ENCODE measurements at regions not wholly inside any gene's neighbourhood (a gene's known extent, or its start where the extent isn't known, plus 50 kb on each side); places are given as distances from the start of the nearest gene placed in this dataset.

DNA sequence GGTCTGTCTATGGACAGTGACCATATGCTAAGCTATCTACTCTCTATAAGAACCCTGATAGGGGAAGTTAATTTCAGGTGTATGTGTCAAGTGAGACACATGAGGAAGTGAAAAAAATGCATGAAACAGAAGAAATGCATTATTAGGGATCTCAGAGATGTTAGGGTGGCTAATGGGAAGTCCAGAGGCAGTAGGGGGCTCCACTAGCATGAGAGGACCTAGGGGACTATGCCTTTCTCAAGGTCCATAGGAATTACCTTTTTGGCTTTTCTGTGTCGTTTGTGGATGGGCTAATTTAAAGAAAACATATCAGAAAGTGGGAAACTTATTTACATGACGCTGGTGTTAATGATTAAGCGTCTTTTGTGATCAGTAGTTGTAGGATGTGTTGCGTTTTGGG, 1653.2 kb downstream of the DPP10 start:
- H3K4me1 ChIP-seq (ENCODE audit: control insufficient read depth, insufficient read depth, low read length), result no peaks in the 10 kb centered on the region
- no peaks in the 10 kb centered on the region for H3K9me3 ChIP-seq (ENCODE audit: control insufficient read depth, insufficient read depth, low read depth, low read length)
- no peak overlapping the region for H3K4me3 ChIP-seq (ENCODE audit: low read depth, low read length)
- CTCF ChIA-PET, result interaction anchor here (0.8 kb wide), 1 partner anchor 169 kb away, joined by 4 read pairs; no protein-coding TSS in a partner anchor
- POLR2A ChIA-PET, result no interaction called here
- no peaks in the 10 kb centered on the region for H3K36me3 ChIP-seq (ENCODE audit: control insufficient read depth in 2 of 2, insufficient read depth in 1 of 2, low read length in 2 of 2)
- H3K27ac ChIP-seq (ENCODE audit: extremely low read depth, low read depth, low read length), result no peak overlapping the region
- no peak for TF ChIP-seq KLF16 (tag by site-specific recombination; IDR thresholded peaks at IDR 0.05)

DNA sequence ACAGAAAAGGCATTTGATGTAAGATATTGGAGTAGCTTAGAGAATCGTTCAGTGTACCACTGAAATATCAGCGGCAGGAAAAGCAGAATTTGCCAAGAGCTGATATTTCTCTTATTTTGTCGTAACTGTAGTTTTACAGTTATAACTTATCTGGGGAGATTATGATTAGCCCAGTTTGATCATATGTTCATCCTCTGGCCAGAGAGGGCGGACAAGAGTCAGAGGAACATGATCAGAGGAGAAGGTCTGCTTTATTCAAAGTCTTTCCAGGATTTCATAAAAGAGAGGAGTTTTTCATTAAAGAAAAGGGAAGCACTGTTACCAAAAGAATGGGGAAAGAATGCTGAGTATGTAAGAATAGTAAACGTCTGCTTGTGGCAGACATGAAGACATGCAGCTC, 1655.6 kb downstream of the DPP10 start:
- Histone ChIP-seq H3K27ac (ENCODE audit: extremely low read depth, low read depth, low read length) (no peak overlapping the region), H3K4me1 (ENCODE audit: control insufficient read depth, insufficient read depth, low read length) (no peaks in the 10 kb centered on the region), H3K36me3 (ENCODE audit: control insufficient read depth in 2 of 2, insufficient read depth in 1 of 2, low read length in 2 of 2) (no peaks in the 10 kb centered on the region), H3K4me3 (ENCODE audit: low read depth, low read length) (no peak overlapping the region), H3K9me3 (ENCODE audit: control insufficient read depth, insufficient read depth, low read depth, low read length) (no peaks in the 10 kb centered on the region)
- TF ChIP-seq ZNF670 (tag by site-specific recombination; IDR thresholded peaks at IDR 0.05; ENCODE audit: low read depth) (no peak), ZNF214 (tag by site-specific recombination; IDR thresholded peaks at IDR 0.05; ENCODE audit: borderline replicate concordance) (no peak), ZNF677 (tag by site-specific recombination; IDR thresholded peaks at IDR 0.05) (no peak), ZBTB21 (tag by site-specific recombination; IDR thresholded peaks at IDR 0.05) (no peak), GLI2 (tag by site-specific recombination; IDR thresholded peaks at IDR 0.05; ENCODE audit: borderline replicate concordance, low read depth) (no peak), ZNF768 (tag by site-specific recombination; IDR thresholded peaks at IDR 0.05) (no peak)
- TF ChIP-seq, protein P1, sequence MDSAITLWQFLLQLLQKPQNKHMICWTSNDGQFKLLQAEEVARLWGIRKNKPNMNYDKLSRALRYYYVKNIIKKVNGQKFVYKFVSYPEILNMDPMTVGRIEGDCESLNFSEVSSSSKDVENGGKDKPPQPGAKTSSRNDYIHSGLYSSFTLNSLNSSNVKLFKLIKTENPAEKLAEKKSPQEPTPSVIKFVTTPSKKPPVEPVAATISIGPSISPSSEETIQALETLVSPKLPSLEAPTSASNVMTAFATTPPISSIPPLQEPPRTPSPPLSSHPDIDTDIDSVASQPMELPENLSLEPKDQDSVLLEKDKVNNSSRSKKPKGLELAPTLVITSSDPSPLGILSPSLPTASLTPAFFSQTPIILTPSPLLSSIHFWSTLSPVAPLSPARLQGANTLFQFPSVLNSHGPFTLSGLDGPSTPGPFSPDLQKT (IDR thresholded peaks at IDR 0.05; ENCODE audit: borderline replicate concordance, low read depth, low read length), result no peak
- ChIA-PET CTCF (no interaction called here), POLR2A (no interaction called here)

DNA sequence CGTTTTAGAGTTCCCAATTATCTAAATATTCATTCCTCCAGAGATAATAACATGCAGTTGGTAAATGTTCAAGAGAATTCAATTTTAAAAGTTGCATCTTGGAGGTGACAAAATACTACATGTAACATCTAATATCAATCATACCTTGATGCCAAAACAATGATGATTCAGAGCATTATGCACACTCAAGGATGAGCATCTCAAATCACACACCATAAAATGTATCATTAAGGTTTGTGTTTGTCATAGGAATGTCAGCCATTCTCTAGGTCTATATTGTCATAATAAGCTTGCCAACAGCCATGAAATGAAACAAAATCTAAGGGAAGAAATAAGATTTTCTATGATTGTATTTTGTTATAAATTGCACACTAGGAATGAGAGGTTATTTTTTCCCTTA, 1667.0 kb downstream of the DPP10 start:
- CTCF ChIA-PET, result no interaction called here
- TF ChIP-seq, protein P2, sequence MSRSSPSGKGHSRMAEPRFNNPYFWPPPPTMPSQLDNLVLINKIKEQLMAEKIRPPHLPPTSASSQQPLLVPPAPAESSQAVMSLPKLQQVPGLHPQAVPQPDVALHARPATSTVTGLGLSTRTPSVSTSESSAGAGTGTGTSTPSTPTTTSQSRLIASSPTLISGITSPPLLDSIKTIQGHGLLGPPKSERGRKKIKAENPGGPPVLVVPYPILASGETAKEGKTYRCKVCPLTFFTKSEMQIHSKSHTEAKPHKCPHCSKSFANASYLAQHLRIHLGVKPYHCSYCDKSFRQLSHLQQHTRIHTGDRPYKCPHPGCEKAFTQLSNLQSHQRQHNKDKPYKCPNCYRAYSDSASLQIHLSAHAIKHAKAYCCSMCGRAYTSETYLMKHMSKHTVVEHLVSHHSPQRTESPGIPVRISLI (tag by site-specific recombination; IDR thresholded peaks at IDR 0.05), result no peak
- TF ChIP-seq, protein P3, sequence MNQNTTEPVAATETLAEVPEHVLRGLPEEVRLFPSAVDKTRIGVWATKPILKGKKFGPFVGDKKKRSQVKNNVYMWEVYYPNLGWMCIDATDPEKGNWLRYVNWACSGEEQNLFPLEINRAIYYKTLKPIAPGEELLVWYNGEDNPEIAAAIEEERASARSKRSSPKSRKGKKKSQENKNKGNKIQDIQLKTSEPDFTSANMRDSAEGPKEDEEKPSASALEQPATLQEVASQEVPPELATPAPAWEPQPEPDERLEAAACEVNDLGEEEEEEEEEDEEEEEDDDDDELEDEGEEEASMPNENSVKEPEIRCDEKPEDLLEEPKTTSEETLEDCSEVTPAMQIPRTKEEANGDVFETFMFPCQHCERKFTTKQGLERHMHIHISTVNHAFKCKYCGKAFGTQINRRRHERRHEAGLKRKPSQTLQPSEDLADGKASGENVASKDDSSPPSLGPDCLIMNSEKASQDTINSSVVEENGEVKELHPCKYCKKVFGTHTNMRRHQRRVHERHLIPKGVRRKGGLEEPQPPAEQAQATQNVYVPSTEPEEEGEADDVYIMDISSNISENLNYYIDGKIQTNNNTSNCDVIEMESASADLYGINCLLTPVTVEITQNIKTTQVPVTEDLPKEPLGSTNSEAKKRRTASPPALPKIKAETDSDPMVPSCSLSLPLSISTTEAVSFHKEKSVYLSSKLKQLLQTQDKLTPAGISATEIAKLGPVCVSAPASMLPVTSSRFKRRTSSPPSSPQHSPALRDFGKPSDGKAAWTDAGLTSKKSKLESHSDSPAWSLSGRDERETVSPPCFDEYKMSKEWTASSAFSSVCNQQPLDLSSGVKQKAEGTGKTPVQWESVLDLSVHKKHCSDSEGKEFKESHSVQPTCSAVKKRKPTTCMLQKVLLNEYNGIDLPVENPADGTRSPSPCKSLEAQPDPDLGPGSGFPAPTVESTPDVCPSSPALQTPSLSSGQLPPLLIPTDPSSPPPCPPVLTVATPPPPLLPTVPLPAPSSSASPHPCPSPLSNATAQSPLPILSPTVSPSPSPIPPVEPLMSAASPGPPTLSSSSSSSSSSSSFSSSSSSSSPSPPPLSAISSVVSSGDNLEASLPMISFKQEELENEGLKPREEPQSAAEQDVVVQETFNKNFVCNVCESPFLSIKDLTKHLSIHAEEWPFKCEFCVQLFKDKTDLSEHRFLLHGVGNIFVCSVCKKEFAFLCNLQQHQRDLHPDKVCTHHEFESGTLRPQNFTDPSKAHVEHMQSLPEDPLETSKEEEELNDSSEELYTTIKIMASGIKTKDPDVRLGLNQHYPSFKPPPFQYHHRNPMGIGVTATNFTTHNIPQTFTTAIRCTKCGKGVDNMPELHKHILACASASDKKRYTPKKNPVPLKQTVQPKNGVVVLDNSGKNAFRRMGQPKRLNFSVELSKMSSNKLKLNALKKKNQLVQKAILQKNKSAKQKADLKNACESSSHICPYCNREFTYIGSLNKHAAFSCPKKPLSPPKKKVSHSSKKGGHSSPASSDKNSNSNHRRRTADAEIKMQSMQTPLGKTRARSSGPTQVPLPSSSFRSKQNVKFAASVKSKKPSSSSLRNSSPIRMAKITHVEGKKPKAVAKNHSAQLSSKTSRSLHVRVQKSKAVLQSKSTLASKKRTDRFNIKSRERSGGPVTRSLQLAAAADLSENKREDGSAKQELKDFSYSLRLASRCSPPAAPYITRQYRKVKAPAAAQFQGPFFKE (tag by site-specific recombination; IDR thresholded peaks at IDR 0.05; ENCODE audit: borderline replicate concordance), result no peak
- TF ChIP-seq KLF16 (tag by site-specific recombination; IDR thresholded peaks at IDR 0.05) (no peak), ZNF24 (tag by site-specific recombination; IDR thresholded peaks at IDR 0.05) (no peak), ZNF2 (tag by site-specific recombination; IDR thresholded peaks at IDR 0.05) (no peak), ZNF140 (tag by site-specific recombination; IDR thresholded peaks at IDR 0.05) (no peak), ZNF221 (tag by site-specific recombination; IDR thresholded peaks at IDR 0.05; ENCODE audit: borderline replicate concordance) (no peak), ZNF350 (tag by site-specific recombination; IDR thresholded peaks at IDR 0.05) (no peak), RBAK (tag by site-specific recombination; IDR thresholded peaks at IDR 0.05) (no peak), ZNF560 (tag by site-specific recombination; IDR thresholded peaks at IDR 0.05; ENCODE audit: borderline replicate concordance) (no peak)
- TF ChIP-seq, protein P4, sequence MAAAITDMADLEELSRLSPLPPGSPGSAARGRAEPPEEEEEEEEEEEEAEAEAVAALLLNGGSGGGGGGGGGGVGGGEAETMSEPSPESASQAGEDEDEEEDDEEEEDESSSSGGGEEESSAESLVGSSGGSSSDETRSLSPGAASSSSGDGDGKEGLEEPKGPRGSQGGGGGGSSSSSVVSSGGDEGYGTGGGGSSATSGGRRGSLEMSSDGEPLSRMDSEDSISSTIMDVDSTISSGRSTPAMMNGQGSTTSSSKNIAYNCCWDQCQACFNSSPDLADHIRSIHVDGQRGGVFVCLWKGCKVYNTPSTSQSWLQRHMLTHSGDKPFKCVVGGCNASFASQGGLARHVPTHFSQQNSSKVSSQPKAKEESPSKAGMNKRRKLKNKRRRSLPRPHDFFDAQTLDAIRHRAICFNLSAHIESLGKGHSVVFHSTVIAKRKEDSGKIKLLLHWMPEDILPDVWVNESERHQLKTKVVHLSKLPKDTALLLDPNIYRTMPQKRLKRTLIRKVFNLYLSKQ (tag by site-specific recombination; IDR thresholded peaks at IDR 0.05; ENCODE audit: borderline replicate concordance), result no peak
- TF ChIP-seq, protein P5, sequence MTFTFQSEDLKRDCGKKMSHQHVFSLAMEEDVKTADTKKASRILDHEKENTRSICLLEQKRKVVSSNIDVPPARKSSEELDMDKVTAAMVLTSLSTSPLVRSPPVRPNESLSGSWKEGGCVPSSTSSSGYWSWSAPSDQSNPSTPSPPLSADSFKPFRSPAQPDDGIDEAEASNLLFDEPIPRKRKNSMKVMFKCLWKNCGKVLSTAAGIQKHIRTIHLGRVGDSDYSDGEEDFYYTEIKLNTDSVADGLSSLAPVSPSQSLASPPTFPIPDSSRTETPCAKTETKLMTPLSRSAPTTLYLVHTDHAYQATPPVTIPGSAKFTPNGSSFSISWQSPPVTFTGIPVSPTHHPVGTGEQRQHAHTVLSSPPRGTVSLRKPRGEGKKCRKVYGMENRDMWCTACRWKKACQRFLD (tag by site-specific recombination; IDR thresholded peaks at IDR 0.05), result no peak

More for the DNA sequence above, 1667.0 kb downstream of the DPP10 start:
- Histone ChIP-seq H3K4me3 (ENCODE audit: low read depth, low read length) (no peak overlapping the region), H3K9me3 (ENCODE audit: control insufficient read depth, insufficient read depth, low read depth, low read length) (no peaks in the 10 kb centered on the region), H3K36me3 (ENCODE audit: control insufficient read depth in 2 of 2, insufficient read depth in 1 of 2, low read length in 2 of 2) (no peaks in the 10 kb centered on the region), H3K4me1 (ENCODE audit: control insufficient read depth, insufficient read depth, low read length) (no peaks in the 10 kb centered on the region), H3K27ac (ENCODE audit: extremely low read depth, low read depth, low read length) (no peak overlapping the region)
- POLR2A ChIA-PET, result no interaction called here

Measured in HEK293 (cell line).